ENCODE measurements at regions not wholly inside any gene's neighbourhood (a gene's known extent, or its start where the extent isn't known, plus 50 kb on each side); places are given as distances from the start of the nearest gene placed in this dataset.

DNA sequence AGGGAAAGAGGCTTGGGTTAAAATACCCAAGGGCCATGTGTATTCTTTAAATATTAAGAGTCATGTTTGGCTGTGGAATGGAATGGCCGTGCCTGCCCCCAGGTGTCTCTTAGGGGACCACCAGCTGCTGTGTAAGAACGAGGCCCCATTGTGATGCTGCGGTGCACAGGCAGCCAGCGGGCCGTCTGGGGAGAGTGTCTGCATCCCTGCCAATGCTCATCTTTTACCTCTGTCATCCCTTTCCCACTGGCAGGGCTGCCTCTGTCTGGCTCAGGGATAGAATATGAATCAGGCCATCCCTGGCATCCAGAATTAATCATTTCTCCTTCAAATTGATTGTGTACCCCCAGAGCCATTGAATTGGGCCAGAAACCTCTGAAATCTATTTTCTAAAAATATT lies 137.8 kb upstream of the GALNT17 start:
- no peak for DNase-seq (ENCODE audit: extremely low read depth, low read depth)
- no peak for TF ChIP-seq CTCF (IDR thresholded peaks at IDR 0.05; ENCODE audit: low read depth, low read length)

DNA sequence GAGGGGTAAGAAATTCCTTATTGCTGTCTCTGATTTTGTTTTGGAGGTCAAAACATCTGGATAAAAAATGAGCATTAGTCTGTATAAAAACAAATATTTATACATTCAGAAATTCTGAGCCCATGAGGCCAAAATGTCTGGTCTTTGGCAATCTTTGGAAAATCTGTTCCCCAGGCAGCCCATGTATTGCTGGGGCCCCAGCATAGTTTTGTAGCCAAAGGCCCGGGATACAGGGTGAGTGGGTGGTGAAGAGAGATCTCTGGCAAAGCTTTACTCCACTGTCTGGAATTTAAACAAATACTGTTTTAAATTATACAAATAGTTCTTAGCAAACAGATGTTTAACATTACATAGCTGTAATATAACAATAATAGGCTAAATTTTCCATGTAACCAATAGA lies 134.7 kb upstream of the GALNT17 start:
- TF ChIP-seq CTCF (IDR thresholded peaks at IDR 0.05; ENCODE audit: low read depth, low read length): no peak
- no peak for DNase-seq (ENCODE audit: extremely low read depth, low read depth)

DNA sequence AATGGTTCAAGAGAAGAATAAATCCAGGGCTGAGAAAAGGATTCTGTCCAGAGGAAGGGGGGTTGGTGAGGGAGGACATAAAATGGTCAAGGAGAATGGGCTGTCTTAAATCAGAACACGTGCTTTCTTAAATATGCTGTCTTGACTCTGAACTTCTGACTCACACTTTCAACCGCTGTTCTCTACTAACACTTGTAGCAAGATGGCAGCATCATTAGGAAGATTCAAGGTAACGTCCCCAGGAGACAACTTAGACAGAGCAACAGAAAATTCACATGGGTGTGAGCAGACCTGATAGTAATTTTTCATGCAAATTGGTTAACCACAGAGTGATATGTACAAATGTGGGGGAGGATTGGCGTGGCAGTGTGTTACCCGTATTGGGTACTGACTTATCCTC lies 126.8 kb upstream of the GALNT17 start:
- DNase-seq (ENCODE audit: extremely low read depth, low read depth): no peak

GRCh38 chr7:71009636-71010035 lies 122.3 kb upstream of the GALNT17 start:
- no peak for TF ChIP-seq CTCF (IDR thresholded peaks at IDR 0.05; ENCODE audit: low read depth, low read length)
- DNase-seq (ENCODE audit: extremely low read depth, low read depth): no peak

More for the DNA sequence above, 126.8 kb upstream of the GALNT17 start:
- no peak for TF ChIP-seq CTCF (IDR thresholded peaks at IDR 0.05; ENCODE audit: low read depth, low read length)

GRCh38 chr7:71015252-71015900 lies 116.6 kb upstream of the GALNT17 start:
- no peak for TF ChIP-seq CTCF (IDR thresholded peaks at IDR 0.05; ENCODE audit: low read depth, low read length)
- no peak for DNase-seq (ENCODE audit: extremely low read depth, low read depth)

DNA sequence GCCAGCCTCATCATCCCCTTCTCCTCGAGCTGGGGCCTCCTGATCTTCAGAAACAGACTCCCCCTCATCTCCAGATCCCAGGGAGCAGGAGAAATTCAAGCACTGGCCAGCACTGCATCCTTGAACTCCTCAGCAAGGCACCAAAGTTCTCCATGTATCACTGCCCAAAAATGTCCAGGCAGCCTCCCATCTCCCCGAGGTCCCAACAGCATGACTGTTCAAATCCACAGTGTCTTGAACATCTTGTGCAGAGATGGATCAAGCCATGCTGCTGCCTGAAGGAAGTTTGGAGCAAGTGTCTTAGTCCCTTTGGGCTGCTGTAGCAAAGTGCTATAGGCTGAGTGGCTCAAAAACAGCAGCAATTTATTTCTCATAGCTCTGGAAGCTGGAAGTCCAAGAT lies 115.5 kb upstream of the GALNT17 start:
- no peak for DNase-seq (ENCODE audit: extremely low read depth, low read depth)

GRCh38 chr7:71017602-71018001 lies 114.3 kb upstream of the GALNT17 start:
- TF ChIP-seq CTCF (IDR thresholded peaks at IDR 0.05; ENCODE audit: low read depth, low read length): no peak
- no peak for DNase-seq (ENCODE audit: extremely low read depth, low read depth)

More for the DNA sequence above, 115.5 kb upstream of the GALNT17 start:
- TF ChIP-seq CTCF (IDR thresholded peaks at IDR 0.05; ENCODE audit: low read depth, low read length): no peak
